ENCODE measurements at regions not wholly inside any gene's neighbourhood (a gene's known extent, or its start where the extent isn't known, plus 50 kb on each side); places are given as distances from the start of the nearest gene placed in this dataset.

DNA sequence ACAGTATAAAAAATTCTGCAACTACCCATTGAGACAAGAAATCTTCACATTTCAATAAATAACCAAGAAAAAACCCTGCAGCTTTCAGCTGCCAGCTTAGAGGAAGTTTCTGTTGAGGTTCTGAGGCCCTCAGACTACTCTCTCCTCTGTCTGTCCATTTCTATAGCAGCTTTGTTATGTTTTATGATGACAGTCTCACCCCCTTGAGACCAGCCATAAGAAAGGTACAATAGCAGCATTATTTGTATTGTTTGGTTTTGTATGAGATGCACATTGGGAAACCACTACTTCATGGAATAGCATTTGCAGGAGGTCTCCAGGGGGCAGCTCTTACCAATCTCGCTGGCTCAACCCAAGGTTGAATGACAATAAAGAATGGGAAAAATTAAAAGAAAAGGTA is 334.6 kb upstream of the VRK2 start:
- DNase-seq (ENCODE audit: low spot score) = no peak

DNA sequence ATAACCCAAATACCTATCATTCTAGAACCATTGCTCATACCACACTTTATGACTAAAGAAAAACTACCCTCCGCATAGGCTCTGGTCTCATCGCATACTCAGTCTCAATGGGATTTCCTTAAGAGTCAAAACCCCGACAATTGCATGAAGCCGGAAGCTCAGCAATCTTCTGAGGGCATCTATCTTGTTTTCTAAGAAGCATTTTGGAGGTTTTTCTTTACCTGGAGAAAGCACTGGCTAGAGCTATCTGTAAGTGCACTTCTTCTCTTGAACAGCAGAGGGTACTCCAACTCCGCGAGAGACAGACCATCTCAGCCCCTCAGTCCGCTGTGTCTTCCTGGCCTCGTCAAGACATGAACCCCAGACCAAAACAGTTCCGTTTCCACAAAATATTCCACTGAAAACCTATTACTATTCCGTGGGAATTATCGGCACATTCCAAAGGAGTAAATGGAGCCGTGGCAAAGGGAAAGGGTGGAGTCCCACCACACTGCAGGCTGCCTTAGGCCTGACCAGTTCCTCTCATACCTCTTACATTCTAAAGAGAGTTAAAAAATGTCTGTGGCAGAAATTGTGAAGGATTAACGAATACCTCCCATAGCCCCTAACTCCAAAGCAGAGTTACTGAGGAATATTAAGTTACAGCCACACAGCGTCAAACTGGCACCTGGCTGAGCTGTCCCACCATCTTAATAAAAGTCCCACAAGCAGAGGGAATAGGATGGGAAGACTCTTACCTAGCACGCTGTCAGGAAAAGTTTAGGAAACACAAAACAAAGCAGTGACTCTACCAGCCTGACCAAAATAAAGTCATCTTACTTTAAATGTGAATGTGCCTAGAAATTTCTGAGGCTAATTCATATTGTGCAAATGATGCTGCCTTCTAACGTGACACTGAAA is 325.6 kb upstream of the VRK2 start:
- peak; percentile 5 for DNase-seq (ENCODE audit: low spot score)

DNA sequence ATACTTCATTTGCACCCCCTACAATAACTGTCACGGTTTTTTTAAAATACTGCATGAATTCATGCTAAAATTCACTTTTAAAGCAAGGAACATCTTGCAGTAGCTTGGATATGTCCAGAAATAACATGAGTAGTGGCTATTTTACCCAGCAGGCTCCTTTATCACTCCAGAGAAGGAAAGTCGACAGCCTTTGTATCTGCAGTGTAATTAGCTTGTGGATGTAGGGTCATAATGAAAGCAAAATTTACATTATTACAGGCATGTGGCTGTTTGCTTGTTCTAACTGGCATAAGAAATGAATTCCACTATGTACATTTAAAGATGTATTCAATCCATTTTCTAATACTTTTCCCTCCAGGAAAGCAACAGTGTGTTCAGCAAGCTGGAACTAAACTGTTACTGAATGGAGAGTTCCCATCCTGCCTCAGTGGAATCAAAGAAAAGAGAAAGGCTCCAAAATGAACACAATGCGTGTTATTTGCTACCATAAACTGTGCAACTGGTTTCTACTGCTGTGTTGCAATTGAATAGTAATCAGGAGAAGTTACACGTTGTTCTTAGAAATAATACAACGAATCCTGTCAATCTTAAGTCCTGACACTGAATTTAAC is 321.2 kb upstream of the VRK2 start:
- no peak for DNase-seq (ENCODE audit: low spot score)

DNA sequence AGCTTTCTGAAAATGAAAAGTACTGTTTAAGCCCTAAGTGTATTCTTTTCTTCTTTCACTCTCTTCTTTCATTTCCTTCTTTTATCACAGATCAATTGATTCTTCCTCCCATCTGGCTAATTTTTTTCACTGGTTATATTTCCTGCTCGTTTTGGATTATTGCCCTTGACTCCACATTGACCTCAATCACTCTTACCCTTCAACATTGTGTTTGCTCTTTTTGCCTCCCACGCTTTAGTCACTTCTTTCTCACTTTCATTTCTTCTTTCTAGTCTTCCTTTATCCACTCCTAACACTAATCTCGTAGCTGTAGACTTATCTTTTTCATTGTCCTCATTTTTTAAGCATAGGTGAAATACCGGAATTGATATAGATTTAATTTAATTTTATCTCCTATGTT is 320.3 kb upstream of the VRK2 start:
- DNase-seq (ENCODE audit: low spot score) = no peak

DNA sequence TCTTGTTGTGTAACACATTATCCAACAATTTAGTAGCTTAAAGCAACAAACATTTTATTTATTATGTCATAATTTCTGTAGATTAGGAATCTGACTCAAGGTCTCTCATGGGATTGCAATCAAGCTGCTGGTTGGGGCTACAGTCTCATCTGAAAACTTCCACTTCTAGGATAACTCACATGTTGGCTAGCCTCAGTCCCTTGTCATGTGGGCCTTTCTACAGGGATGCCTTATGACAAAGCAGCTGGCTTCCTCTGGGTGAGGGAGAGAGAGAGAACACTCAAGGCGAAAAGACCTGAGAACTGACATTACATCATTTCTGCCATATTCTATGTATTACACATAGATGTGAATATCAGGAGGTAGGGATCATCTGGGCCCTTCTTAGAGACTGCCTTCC is 317.9 kb upstream of the VRK2 start:
- no peak for DNase-seq (ENCODE audit: low spot score)

DNA sequence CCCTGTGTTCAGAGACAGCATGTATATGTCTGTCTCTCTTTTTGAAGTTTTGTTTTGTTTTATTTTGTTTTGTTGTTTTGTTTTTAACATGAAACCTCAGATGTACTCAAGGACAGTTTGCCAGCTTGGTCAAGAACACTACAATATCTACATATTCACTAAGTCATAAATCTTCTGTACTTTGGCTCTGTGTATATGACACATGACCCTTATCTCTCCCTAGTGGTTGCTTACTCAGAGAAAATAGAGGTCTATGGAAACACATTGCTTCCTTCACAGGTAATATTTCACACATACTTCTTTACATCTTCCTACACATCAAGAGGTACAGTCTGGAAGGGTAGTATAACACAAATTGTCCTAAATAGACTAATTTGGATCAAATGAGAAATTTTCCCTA is 312.6 kb upstream of the VRK2 start:
- DNase-seq (ENCODE audit: low spot score) = no peak

DNA sequence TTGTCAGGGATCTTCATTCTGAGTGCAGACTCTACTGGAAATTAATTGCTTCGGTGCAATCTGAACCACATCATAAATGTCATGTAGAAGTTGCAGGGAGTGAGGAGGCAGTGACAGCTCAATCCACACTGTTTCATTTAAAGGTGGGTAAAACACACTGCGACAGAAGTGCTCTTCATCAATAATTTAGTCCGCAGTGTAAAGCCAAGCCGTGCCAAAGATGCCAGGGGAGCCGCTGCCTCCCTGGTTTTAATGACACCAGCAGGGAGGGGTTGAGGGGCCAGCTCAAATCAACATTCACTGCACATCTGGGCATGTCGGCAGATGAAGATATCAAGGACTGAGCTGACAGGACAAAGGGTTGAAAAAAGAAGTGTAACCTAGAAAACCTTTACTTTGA is 305.7 kb upstream of the VRK2 start:
- DNase-seq (ENCODE audit: low spot score) = no peak

DNA sequence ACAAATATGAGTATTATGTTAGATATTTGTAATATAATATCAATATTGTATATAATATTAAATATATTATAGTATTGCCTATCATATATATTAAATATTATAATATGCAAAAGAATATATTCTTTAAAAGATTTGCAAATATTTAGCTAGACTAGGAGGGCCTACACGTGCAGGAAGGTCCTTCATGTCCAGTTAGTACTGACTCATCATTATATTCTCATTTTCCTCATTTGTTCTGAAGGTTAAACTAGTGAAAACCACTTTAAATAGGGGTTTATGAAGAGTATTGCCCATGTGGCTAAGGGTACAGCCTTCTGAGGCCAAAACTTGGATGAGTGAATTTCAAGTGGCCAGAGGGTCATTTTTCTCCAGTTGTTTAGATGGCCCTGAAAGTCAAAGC is 293.0 kb upstream of the VRK2 start:
- no peak for DNase-seq (ENCODE audit: low spot score)

DNA sequence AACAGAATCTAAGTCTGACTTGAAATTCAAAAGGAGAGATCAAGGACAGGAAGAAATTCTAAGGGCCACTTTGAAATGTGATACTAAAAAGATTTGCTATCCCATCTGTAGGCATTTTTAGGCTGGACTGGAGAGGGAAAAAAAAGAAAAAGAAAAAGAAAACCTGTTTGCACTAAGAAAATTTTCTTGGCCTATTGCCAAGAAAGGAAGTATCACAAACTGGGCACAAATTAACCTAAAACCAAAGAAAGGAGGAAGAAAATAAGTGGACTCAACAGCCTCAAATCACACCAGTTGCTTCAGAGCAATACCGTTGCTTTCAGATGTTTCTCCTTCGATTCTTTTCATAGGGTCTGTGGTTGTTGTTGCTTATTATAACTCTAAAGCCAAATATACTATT is 287.9 kb upstream of the VRK2 start:
- no peak for DNase-seq (ENCODE audit: low spot score)

DNA sequence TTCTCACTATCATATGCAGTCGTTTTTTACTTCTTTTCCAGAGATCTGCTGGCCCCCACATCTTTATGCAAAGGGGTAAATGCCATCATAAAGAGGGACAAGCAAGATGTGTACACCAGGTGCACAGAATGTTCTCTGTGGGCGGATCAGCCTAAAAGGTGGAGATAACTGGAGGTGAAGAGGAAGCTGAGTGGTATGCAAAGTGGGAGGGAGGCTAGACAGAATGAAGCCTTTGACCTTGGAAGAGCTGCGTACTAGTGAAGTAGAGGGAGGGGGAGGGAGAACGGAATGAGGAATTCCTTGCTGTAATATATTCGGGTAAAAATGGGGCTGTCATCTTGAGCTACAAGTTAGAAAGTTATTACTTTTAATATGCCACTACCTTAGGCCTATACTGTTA is 287.5 kb upstream of the VRK2 start:
- DNase-seq (ENCODE audit: low spot score) = no peak

DNA sequence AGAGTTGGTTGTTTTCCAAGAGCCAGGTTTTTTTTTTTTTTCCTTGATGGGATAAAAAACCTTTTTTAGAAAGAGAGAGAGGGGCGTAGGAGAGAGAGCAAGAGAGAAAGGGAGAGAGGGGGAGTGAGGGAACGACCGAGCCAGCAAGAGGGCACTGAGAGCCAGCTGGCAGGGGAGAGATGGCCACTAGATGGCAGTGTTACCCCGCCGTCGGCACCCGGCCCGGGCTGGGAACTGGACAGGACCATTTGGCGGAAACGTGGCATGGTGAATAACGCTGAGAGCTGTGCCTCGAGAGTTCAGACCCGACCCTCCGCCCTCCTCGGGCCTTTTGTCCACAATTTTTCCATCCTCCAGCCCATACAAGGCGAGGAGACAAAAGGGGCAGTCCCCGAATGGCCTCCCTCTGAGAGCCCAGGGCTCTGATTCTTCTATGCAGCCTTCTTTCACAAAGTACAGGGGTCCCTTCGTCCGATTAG is 286.7 kb upstream of the VRK2 start:
- DNase-seq (ENCODE audit: low spot score) = peak; percentile 58

DNA sequence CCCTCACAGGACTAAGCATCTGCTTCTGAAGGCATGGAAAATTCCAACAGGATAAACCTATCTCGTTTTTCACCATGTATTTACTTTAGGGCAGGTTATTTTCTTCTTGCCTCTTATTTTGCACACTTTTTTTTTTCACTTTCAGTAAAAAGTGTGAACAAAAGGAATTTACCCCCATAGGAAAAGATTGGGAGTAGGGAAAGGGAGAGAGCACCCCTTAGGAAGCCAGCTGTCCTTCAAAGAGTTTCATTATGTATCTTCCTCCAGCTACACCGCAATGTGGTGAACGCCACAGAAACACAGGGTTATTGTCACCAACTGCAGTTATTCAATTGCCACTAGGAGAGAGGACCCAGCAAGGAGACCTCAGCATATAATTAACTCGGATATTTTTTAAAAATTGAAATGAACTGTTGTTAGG is 286.2 kb upstream of the VRK2 start:
- DNase-seq (ENCODE audit: low spot score) = no peak

DNA sequence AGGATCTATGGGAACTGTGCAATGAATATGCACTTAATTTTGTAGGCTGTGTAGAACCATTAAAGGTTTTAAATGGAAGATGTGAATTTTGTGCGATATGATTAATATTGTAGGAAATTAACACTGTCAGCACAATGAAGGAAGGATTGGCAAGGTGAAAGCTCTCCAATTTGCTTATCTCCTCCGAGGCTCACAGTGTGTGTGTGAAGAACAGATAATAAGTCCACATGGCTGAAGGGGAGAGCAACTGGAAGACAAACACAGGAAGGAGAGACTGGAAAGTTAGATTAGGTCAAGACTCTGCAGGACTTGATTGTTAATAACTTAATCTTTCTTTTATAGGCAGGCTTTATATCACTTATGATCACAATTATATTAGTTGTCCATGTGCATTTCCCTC is 269.7 kb upstream of the VRK2 start:
- DNase-seq (ENCODE audit: low spot score) = no peak

DNA sequence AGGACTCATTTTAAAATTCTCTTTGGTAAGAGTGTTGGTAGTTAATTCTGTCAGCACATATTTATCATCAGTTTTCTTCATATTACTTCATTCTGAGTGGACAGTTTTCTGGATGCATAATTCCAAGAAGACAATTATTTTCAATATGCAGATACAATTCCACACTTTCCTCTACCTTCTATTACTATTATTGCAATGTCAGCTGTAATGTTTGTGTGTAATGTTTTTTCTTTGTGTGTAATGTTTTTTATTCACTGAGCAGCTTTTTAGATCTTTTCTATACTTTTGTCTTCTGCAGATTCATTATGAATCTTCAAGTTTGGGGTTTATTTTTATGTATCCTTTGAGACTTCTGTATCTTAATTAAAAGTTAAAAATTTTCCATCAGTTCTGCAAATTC is 264.0 kb upstream of the VRK2 start:
- no peak for DNase-seq (ENCODE audit: low spot score)

DNA sequence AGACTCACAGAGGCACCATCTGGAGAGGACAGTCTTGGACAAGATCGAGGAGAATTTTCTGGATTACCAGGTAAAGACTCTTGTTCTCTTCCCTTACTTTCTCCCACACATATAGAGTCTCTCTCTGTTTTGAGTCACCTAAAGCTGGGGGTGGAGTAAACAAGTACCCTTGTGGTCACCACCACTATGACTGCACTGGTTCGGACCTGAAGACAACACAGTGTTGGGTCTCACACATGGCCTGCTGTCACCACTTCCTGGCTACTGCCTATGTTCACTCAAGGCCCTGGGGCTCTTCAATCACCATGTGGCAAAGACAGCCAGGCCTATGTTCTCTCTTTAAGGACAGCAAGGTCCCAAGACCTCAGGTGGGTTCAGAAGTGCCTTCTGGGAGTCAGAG is 253.3 kb upstream of the VRK2 start:
- no peak for DNase-seq (ENCODE audit: low spot score)

DNA sequence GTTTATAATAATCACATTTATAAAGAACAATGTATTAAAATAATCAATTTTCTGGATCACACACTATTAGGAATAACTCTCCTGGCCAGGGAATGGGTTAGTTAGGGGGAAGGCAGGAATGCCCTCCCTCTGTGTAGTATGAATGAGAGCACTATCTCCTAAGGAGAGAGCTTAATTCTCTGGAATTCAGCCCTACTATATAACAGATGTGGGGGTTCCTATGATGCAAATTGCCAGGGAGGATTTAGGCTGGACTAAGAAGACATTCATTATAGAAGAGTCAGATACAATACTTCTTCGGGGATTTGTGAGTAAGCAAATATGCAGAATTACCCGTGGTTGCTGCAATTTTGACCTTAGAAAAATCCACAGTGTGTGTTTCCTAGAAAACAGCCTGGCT is 250.1 kb upstream of the VRK2 start:
- no peak for DNase-seq (ENCODE audit: low spot score)

DNA sequence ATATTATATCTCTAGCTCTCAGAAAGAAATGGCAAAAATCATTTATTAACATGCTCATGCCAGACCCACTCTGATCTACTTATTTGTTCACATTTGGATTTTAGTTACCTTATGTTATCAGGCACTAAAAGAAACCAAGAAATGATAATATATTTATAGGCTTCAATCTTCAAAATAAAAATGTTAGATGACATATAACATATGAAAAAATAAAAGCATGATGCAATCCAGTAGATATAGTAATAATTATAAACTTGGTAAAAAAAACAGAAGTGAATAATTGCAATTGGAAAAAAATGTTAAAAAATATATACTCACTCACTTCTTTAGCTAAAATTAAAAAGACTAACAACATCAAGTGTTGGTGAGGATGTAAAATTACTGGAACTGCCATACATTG is 248.3 kb upstream of the VRK2 start:
- no peak for DNase-seq (ENCODE audit: low spot score)

DNA sequence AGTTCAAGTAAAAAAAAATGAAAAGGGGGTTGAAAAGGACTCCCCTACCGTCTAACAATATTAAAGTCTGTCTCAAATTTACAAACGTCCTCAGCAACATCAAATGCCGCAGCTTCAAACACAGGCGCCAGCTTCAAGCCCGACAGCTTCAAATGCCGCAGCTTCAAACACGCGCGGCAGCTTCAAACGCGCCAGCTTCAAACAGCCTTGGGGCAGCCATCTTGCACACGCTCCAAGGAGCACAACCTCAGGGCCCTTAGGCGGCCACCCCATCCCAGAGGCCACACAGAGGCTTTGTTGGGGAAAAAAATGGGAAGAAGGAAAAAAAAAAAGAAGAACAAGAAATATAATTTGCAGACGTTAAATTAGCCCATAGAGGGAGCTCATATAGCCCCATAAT is 244.4 kb upstream of the VRK2 start:
- DNase-seq (ENCODE audit: low spot score) = no peak

DNA sequence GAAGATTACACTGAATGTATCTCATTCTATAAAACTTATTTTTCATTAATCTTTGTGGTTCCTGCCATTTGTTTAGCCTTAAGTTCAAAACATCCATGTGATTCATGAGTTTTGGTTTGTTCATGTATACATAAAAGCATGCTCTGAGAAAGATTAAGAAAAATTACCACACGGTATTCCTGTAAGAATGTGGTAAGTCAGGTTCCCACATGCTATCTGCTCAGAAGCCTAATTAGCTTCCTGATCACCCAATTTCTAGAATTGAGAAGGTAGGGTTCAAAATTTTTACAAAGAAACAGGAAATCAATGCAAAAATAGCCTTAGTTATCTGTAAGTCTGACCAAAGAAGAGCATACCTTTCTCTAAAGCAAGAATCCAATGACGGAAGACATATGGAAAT is 241.6 kb upstream of the VRK2 start:
- no peak for DNase-seq (ENCODE audit: low spot score)

DNA sequence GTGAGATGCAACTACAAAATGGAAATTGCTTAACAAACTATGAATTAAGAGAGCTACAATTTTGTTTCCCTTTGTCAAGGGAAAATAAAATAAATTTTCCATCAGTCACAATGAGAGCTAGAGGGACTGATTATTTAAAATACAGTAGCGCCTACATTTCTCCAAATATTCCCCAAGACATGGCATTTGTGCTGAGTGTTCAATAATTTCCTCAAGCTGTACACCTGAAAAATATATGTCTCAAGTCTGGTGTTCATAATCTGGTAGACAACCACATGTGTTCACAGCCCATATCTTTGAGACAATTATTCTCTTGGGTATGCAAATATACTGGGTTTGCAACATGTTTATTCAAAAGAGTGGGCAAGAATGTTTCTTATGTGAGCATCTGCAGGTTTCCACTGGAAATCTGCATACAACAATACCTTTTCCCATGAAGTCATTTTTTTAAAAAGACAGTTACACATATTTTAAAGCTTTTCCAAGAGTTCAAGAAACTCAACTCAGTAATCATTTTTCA is 240.1 kb upstream of the VRK2 start:
- no peak for DNase-seq (ENCODE audit: low spot score)

DNA sequence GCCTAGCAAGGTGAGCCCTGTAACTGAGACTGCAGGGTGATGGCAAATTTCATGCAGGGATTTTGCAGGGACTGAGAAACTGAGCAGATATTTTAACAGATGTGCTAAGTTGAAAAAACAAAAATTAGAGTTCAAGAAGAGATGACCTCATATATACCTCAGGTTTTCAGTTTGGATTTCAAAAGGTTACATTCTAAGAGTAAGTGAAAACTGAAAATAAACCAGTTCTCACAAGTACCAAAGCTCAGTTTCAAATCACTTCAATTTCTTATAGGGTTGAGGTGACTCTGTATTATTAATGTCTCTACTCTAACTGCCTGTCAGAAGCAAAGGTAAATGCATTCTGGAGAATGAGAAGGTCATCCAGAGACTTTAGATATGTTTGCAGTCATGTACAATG is 237.4 kb upstream of the VRK2 start:
- no peak for DNase-seq (ENCODE audit: low spot score)

DNA sequence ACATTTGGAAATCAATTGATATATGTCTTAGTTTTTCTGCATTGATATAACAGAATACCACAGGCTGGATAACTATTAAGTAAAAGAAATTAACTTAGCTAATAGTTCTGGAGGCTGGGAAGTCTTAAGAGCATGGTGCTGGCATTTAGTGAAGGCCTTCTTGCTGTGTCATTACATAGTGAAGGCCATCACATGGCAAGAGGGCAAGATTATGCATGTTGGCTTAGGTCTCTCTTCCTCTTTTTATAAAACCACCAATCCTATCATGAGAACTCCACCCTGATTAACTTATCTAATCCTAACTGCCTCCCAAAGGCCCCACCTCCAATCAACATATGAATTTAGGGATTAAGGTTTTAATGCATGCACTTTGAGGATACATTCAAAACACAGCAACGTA is 225.5 kb upstream of the VRK2 start:
- no peak for DNase-seq (ENCODE audit: low spot score)

DNA sequence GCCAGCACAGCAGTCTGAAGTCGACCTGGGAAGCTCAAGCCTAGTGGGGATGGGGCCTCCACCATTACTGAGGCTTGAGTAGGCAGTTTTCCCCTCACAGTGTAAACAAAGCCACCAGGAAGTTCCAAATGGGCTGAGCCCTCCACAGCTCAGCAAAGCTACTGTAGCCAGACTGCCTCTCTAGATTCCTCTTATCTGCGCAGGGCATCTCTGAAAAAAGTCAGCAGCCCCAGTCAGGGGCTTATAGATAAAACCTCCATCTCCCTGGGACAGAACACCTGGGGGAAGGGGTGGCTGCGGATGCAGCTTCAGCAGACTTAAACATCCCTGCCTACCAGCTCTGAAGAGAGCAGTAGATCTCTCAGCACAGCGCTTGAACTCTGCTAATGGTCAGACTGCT is 218.4 kb upstream of the VRK2 start:
- DNase-seq (ENCODE audit: low spot score) = no peak

DNA sequence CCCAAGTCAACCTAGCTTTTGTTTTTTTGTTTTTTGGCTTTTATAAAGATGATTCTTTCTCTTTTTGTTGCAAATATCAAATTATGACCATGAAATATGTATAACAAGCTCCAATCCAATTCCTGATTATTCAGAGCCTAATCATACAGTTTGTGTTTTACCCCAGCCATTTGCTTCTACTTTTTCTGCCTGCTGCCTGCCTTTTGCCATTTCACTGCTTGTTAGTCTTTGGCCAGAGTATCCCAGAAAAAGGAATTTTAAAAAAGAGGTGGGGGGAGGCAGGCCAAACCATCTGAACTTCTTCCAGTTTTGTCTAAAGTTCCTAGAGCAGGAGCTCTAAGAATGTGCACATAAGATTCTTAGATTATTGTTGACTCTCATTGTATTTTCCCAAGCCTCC is 211.9 kb upstream of the VRK2 start:
- DNase-seq (ENCODE audit: low spot score) = no peak

Data from hematopoietic multipotent progenitor cell treated with erythropoietin and hydrocortisone succinate and interleukin-3 and kit ligand, for 15 days (in vitro differentiated cells).